ENCODE measurements at regions not wholly inside any gene's neighbourhood (a gene's known extent, or its start where the extent isn't known, plus 50 kb on each side); places are given as distances from the start of the nearest gene placed in this dataset.

DNA sequence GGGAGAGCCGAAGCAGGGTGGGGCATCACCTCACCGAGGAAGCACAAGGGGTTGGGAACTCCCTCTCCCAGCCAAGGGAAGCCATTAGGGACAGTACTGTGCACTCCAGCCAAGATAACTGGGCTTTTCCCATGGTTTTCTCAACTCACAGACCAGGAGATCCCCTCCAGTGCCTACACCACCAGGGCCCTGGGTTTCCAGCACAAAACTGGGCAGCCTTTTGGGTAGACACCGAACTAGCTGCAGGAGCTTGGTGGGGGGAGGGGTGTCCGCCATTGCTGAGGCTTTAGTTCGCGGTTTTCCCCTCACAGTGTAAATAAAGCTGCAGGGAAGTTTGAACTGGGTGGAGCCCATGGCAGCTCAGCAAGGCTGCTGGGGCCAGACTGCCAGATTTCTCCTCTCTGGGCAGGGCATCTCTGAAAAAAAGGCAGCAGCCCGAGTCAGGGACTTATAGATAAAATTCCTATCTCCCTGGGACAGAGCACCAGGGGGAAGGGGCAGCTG lies 129.6 kb upstream of the LMCD1 start:
- Histone ChIP-seq H3K27ac (ENCODE audit: low read depth in 1 of 2, low read length in 2 of 2) (no peak overlapping the region), H3K9ac (ENCODE audit: low read depth in 1 of 2, low read length in 2 of 2) (no peak overlapping the region), H3K36me3 (ENCODE audit: control insufficient read depth in 4 of 4, insufficient read depth in 3 of 4, low read depth in 1 of 4, low read length in 3 of 4) (no peaks in the 10 kb centered on the region), H3K9me3 (ENCODE audit: control insufficient read depth in 4 of 4, low read length in 3 of 4) (no peaks in the 10 kb centered on the region), H3K4me3 (ENCODE audit: low read depth in 1 of 3, low read length in 3 of 3) (no peak overlapping the region), H3K4me1 (ENCODE audit: control insufficient read depth in 4 of 4, insufficient read depth in 4 of 4, low read length in 3 of 4) (no peaks in the 10 kb centered on the region), H3K27me3 (ENCODE audit: control insufficient read depth in 4 of 4, insufficient read depth in 4 of 4, low read length in 3 of 4) (no peaks in the 10 kb centered on the region)
- TF ChIP-seq HNF4A (conservative IDR thresholded peaks at IDR 0.05) (no peak), JUND (IDR thresholded peaks at IDR 0.05) (no peak), FOXA1 (IDR thresholded peaks at IDR 0.05) (no peak), TAF1 (conservative IDR thresholded peaks at IDR 0.05) (no peak), HNF4G (IDR thresholded peaks at IDR 0.05) (no peak), FOXA2 (IDR thresholded peaks at IDR 0.05) (no peak), SP1 (IDR thresholded peaks at IDR 0.05) (no peak), EGR1 (IDR thresholded peaks at IDR 0.05; ENCODE audit: low read depth in 2 of 2) (no peak), RAD21 (IDR thresholded peaks at IDR 0.05) (no peak), NR2F2 (IDR thresholded peaks at IDR 0.05) (no peak), GABPA (IDR thresholded peaks at IDR 0.05 in 1 of 2, conservative IDR thresholded peaks at IDR 0.05 in 1 of 2) (no peak), RXRA (IDR thresholded peaks at IDR 0.05) (no peak)
- TF ChIP-seq, protein P1, sequence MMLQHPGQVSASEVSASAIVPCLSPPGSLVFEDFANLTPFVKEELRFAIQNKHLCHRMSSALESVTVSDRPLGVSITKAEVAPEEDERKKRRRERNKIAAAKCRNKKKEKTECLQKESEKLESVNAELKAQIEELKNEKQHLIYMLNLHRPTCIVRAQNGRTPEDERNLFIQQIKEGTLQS (IDR thresholded peaks at IDR 0.05), result no peak
- TF ChIP-seq, protein P2, sequence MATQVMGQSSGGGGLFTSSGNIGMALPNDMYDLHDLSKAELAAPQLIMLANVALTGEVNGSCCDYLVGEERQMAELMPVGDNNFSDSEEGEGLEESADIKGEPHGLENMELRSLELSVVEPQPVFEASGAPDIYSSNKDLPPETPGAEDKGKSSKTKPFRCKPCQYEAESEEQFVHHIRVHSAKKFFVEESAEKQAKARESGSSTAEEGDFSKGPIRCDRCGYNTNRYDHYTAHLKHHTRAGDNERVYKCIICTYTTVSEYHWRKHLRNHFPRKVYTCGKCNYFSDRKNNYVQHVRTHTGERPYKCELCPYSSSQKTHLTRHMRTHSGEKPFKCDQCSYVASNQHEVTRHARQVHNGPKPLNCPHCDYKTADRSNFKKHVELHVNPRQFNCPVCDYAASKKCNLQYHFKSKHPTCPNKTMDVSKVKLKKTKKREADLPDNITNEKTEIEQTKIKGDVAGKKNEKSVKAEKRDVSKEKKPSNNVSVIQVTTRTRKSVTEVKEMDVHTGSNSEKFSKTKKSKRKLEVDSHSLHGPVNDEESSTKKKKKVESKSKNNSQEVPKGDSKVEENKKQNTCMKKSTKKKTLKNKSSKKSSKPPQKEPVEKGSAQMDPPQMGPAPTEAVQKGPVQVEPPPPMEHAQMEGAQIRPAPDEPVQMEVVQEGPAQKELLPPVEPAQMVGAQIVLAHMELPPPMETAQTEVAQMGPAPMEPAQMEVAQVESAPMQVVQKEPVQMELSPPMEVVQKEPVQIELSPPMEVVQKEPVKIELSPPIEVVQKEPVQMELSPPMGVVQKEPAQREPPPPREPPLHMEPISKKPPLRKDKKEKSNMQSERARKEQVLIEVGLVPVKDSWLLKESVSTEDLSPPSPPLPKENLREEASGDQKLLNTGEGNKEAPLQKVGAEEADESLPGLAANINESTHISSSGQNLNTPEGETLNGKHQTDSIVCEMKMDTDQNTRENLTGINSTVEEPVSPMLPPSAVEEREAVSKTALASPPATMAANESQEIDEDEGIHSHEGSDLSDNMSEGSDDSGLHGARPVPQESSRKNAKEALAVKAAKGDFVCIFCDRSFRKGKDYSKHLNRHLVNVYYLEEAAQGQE (IDR thresholded peaks at IDR 0.05), result no peak
- TF ChIP-seq, protein P3, sequence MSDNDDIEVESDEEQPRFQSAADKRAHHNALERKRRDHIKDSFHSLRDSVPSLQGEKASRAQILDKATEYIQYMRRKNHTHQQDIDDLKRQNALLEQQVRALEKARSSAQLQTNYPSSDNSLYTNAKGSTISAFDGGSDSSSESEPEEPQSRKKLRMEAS (IDR thresholded peaks at IDR 0.05), result no peak
- TF ChIP-seq, protein P4, sequence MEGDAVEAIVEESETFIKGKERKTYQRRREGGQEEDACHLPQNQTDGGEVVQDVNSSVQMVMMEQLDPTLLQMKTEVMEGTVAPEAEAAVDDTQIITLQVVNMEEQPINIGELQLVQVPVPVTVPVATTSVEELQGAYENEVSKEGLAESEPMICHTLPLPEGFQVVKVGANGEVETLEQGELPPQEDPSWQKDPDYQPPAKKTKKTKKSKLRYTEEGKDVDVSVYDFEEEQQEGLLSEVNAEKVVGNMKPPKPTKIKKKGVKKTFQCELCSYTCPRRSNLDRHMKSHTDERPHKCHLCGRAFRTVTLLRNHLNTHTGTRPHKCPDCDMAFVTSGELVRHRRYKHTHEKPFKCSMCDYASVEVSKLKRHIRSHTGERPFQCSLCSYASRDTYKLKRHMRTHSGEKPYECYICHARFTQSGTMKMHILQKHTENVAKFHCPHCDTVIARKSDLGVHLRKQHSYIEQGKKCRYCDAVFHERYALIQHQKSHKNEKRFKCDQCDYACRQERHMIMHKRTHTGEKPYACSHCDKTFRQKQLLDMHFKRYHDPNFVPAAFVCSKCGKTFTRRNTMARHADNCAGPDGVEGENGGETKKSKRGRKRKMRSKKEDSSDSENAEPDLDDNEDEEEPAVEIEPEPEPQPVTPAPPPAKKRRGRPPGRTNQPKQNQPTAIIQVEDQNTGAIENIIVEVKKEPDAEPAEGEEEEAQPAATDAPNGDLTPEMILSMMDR (IDR thresholded peaks at IDR 0.05; ENCODE audit: low read depth, low read length, missing input control), result no peak
- no peak for DNase-seq (ENCODE audit: low spot score)
- WGBS, result 36% methylated on average over 7 of the region's 7 CpGs

DNA sequence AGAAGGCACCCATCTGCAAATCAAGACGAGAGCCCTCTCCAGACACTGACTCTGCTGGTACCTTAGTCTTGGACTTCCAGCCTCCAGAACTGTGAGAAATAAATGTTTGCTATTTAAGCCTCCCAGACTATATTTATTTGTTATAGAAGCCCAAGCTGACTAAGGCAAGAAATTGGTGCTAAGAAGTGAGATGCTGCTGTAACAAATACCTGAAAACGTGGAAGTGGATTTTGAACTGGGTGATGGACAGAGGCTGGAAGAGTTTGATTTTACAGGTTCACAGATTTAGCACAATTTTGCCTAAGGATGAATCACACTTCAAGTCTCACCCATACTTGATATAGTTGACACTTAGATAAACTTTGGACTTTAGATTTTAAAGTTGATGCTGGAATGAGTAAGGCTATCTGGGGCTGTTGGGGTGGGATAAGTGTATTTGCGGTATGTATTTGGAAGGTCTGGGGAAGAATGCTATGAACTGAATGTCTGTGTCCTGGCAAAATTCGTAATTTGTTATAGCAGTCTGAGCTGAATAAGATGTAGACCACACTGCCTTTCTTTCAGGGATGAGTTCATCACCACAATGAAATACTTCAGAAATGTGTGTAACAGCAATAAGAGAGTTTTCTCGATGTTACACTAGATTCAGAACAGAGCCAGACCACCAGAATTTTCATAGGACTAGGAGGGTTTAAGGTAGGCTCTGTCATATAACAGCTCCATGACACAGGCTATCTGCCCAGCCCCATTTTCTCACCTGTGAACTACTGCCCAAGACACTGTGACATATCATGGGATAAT lies 120.5 kb upstream of the LMCD1 start:
- Histone ChIP-seq H3K36me3 (ENCODE audit: control insufficient read depth in 4 of 4, insufficient read depth in 3 of 4, low read depth in 1 of 4, low read length in 3 of 4) (no peaks in the 10 kb centered on the region), H3K27me3 (ENCODE audit: control insufficient read depth in 4 of 4, insufficient read depth in 4 of 4, low read length in 3 of 4) (no peaks in the 10 kb centered on the region), H3K9me3 (ENCODE audit: control insufficient read depth in 4 of 4, low read length in 3 of 4) (no peaks in the 10 kb centered on the region), H3K27ac (ENCODE audit: low read depth in 1 of 2, low read length in 2 of 2) (no peak overlapping the region), H3K4me1 (ENCODE audit: control insufficient read depth in 4 of 4, insufficient read depth in 4 of 4, low read length in 3 of 4) (no peaks in the 10 kb centered on the region), H3K4me3 (ENCODE audit: low read depth in 1 of 3, low read length in 3 of 3) (no peak overlapping the region), H3K9ac (ENCODE audit: low read depth in 1 of 2, low read length in 2 of 2) (no peak overlapping the region)
- 89% methylated on average over 5 of the region's 5 CpGs for WGBS
- DNase-seq (ENCODE audit: low spot score), result no peak
- TF ChIP-seq RXRA (IDR thresholded peaks at IDR 0.05), result no peak
- TF ChIP-seq, protein P1 (IDR thresholded peaks at IDR 0.05), result no peak
- TF ChIP-seq, protein P2 (IDR thresholded peaks at IDR 0.05), result no peak
- TF ChIP-seq HNF4G (IDR thresholded peaks at IDR 0.05), result no peak
- TF ChIP-seq JUND (IDR thresholded peaks at IDR 0.05), result no peak
- TF ChIP-seq NR2F2 (IDR thresholded peaks at IDR 0.05), result no peak
- TF ChIP-seq TAF1 (conservative IDR thresholded peaks at IDR 0.05), result no peak
- no peak for TF ChIP-seq RAD21 (IDR thresholded peaks at IDR 0.05)
- TF ChIP-seq, protein P5, sequence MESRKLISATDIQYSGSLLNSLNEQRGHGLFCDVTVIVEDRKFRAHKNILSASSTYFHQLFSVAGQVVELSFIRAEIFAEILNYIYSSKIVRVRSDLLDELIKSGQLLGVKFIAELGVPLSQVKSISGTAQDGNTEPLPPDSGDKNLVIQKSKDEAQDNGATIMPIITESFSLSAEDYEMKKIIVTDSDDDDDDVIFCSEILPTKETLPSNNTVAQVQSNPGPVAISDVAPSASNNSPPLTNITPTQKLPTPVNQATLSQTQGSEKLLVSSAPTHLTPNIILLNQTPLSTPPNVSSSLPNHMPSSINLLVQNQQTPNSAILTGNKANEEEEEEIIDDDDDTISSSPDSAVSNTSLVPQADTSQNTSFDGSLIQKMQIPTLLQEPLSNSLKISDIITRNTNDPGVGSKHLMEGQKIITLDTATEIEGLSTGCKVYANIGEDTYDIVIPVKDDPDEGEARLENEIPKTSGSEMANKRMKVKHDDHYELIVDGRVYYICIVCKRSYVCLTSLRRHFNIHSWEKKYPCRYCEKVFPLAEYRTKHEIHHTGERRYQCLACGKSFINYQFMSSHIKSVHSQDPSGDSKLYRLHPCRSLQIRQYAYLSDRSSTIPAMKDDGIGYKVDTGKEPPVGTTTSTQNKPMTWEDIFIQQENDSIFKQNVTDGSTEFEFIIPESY (IDR thresholded peaks at IDR 0.05), result no peak
- TF ChIP-seq, protein P3 (IDR thresholded peaks at IDR 0.05), result no peak
- TF ChIP-seq SP1 (IDR thresholded peaks at IDR 0.05), result no peak
- no peak for TF ChIP-seq FOXA1 (IDR thresholded peaks at IDR 0.05)
- TF ChIP-seq GABPA (IDR thresholded peaks at IDR 0.05 in 1 of 2, conservative IDR thresholded peaks at IDR 0.05 in 1 of 2), result no peak
